Activated CD4-positive, alpha-beta memory T cell treated with anti-CD3 and anti-CD28 coated beads for 36 hours (primary cell): ENCODE measurements at regions not wholly inside any gene's neighbourhood (a gene's known extent, or its start where the extent isn't known, plus 50 kb on each side); places are given as distances from the start of the nearest gene placed in this dataset.
"Not testable (repeated sequence)": the region's sequence is repeated elsewhere in the genome, so short reads cannot be mapped to it uniquely, and the experiment has no call there.

ENCODE experiments used
- CTCF ChIA-PET: fragments of 350-600 bp; sonication (Branson Sonifier 250); formaldehyde crosslinking; loops from one replicate; lab custom pipeline; 2021; ENCODE audit warnings: antibody characterized with exemption, inconsistent platforms; lab: Charles Lee
- POLR2A ChIA-PET: fragments of 350-600 bp; sonication (Branson Sonifier 250); formaldehyde crosslinking; loops from one replicate; lab custom pipeline; 2021; ENCODE audit warnings: antibody characterized with exemption; lab: Charles Lee
- DNase-seq: peaks from one replicate; pipeline ENCODE4 v3.0.0-alpha.2; 2020
- H3K27ac Mint-ChIP-seq: one replicate; pipeline ENCODE4 v1.8.0; 2021; ENCODE audit warnings: mixed read lengths
- H3K27me3 Mint-ChIP-seq: one replicate; pipeline ENCODE4 v1.8.0; 2021; ENCODE audit warnings: mixed read lengths
- H3K36me3 Mint-ChIP-seq: one replicate; pipeline ENCODE4 v1.8.0; 2021; ENCODE audit warnings: mixed read lengths
- H3K4me1 Mint-ChIP-seq: one replicate; pipeline ENCODE4 v1.8.0; 2021; ENCODE audit warnings: low read depth, mixed read lengths
- H3K4me3 Mint-ChIP-seq: one replicate; pipeline ENCODE4 v1.8.0; 2021; ENCODE audit warnings: mild to moderate bottlenecking, mixed read lengths
- H3K9me3 Mint-ChIP-seq: one replicate; pipeline ENCODE4 v1.8.0; 2021; ENCODE audit warnings: mixed read lengths
- intact Hi-C: fragments of 100-400 bp; cut with micrococcal nuclease; formaldehyde crosslinking; loops from one replicate; pipeline ENCODE4 v1.15.1; 2023

DNA sequence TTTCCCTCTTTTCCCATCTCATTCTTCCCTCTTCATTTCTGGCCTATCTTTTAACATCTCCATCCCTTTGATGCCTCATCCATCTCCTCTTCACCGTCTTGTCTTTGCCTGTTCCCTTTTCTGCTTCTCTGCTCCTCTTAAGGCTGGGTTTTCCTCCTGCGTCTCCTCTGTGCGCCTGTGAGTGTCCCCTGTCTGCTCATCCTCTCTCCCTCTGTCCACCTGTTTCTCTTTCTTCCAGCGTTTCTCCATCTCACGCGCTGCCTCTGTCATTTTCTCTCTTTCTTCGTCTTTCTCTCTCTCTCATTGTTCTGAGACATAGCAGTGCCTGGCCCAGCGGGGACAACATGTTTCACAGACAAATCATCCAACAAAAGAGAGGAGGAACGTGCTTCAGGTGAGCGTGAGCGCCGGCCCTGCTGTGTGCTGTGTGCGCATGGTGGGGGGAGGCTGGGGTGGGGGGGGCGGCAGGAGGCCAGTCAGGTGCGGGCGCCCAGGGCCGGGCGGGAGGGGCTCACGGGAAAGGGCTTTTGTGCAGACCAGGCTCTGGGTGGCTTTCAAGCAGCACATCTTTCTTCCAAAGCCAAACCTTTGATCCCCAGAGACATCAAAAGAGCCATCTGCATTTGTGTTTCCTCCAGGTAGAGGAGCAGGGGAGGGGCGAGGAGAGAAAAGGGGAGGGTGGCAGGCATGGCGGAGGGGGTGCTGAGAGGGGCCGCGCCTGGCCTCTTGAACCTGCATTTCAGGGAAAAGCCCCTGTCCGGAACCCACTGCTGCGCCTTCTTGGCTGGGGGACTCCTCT is 121.3 kb downstream of the VEGFA start:
- Mint-ChIP-seq H3K36me3 (no peaks in the 10 kb centered on the region), H3K27me3 (peaks cover 24% of the 10 kb centered on the region), H3K4me1 (peaks cover 3% of the 10 kb centered on the region), H3K9me3 (no peaks in the 10 kb centered on the region), H3K27ac (no peak overlapping the region), H3K4me3 (no peak overlapping the region)
- intact Hi-C loops = no loop called here
- ChIA-PET CTCF (no interaction called here), POLR2A (interaction anchor here (0.7 kb wide), 1 partner anchor 221 kb away, joined by 3 read pairs; no protein-coding TSS in a partner anchor)
- DNase-seq = no peak

DNA sequence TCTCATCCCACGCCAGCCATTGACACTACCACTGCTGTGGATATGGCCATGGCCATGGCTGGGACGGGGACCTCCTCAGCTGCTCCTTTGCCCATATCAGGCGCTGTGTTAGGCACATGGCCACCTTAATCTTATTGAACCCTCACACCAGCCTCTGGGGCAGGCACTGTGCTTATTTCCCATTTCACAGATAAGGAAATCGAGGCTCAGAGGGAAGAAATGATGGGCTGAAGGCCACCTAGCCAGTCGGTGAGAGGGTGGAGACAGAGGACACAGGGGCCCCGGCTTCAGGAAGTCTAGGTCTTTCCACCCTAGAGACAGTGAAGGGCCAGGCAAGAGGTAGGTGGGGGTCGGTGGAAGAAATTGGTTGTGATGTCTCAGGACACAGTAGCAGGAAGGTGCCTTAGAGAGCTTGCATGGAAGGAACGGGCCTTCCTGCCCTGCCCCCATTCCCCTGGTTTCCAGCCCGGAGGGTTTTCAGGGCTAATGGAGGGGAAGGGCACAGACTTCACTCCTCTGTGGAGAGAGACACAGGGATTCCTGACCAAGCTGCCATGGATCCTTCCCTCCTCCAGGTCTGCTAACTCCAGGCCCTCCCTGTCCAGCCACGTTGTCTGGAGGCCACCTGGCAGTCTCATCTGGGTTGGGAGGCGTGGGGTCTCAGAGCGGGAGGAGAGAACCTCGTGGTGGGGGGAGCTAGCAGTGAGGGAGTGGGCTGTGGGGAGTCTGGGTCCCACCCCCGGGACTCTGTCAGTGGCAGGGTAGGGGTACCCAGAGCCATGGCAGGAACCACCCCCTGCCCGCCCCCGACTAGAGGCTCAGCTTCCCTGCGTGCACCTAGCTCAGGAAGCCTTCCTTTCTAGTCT is 120.4 kb downstream of the VEGFA start:
- CTCF ChIA-PET = no interaction called here

DNA sequence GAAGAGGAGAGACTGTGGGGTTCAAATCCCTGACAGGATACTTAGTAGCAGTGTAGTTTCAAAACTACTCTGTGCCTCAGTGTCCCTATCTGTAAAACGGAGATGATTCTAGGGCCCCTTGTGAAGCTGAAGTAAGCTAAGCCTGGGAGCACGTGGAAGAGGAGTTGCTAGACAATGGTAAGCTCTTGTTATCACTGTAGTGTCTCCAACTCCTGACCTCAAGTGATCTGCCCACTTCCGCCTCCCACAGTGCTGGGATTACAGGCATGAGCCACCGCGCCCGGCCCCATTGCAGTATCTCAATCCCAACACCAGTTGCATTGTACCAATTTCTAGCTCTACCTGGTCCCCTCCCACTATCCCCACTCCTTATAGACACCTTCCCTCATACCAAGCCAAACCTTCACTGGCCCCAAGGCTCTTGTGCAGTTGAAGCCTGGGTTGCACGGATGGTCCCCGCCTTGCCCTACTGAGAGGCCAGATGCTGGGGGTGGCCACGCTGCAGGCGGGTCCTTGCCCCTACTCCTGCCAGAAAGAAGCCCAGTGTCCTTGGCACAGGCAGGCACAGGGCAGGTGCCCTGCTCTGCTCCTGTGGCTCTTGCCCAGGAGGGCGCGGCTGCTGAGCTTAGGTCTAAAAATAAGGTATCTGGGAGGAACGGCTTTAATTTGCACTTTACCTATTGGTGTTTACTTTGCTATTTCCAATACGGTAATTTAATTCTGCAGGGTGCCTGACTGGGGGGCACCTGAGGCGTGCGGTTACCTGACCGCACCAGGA is 118.1 kb downstream of the VEGFA start:
- ChIA-PET POLR2A (no interaction called here), CTCF (no interaction called here)
- Mint-ChIP-seq H3K36me3 (no peaks in the 10 kb centered on the region), H3K9me3 (no peaks in the 10 kb centered on the region), H3K27me3 (peaks cover 24% of the 10 kb centered on the region), H3K4me3 (no peak overlapping the region), H3K27ac (no peak overlapping the region), H3K4me1 (peaks cover 3% of the 10 kb centered on the region)
- intact Hi-C loops = no loop called here
- no peak for DNase-seq

More for the DNA sequence above, 120.4 kb downstream of the VEGFA start:
- no peak for DNase-seq
- Mint-ChIP-seq H3K36me3 (no peaks in the 10 kb centered on the region), H3K27ac (no peak overlapping the region), H3K9me3 (no peaks in the 10 kb centered on the region), H3K4me1 (peaks cover 3% of the 10 kb centered on the region), H3K27me3 (peaks cover 25% of the 10 kb centered on the region), H3K4me3 (no peak overlapping the region)
- intact Hi-C loops = no loop called here
- POLR2A ChIA-PET = no interaction called here

DNA sequence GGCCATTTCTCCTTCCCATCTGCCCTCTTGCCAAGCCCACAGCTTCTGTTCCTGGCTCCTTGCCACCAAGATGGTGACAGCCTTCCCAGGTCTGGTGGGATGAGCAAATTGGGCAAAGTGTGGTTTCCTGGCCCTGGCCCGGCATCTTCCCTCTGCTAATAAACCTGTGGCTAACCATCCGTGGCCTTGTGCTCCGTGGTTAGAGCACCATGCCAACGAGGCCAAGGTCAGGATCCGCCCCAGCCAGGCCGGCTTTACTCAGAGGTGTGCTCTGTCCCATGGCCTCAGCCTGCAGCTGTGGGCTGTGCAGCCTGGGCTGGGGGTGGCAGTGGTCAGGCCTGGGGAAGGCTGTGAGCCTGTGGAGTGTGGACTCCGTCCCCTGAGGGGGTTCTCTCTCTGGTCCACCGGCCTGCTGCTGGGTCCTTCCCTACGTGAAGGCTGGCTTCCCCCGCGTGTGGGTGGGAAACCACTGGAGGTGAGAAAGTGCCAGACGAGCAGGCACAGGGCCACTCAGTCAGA is 117.4 kb downstream of the VEGFA start:
- Mint-ChIP-seq H3K4me3 (no peak overlapping the region), H3K27ac (no peak overlapping the region), H3K4me1 (peaks cover 3% of the 10 kb centered on the region), H3K27me3 (peaks cover 22% of the 10 kb centered on the region), H3K9me3 (no peaks in the 10 kb centered on the region), H3K36me3 (no peaks in the 10 kb centered on the region)
- intact Hi-C loops = no loop called here
- DNase-seq = no peak
- ChIA-PET POLR2A (no interaction called here), CTCF (no interaction called here)

DNA sequence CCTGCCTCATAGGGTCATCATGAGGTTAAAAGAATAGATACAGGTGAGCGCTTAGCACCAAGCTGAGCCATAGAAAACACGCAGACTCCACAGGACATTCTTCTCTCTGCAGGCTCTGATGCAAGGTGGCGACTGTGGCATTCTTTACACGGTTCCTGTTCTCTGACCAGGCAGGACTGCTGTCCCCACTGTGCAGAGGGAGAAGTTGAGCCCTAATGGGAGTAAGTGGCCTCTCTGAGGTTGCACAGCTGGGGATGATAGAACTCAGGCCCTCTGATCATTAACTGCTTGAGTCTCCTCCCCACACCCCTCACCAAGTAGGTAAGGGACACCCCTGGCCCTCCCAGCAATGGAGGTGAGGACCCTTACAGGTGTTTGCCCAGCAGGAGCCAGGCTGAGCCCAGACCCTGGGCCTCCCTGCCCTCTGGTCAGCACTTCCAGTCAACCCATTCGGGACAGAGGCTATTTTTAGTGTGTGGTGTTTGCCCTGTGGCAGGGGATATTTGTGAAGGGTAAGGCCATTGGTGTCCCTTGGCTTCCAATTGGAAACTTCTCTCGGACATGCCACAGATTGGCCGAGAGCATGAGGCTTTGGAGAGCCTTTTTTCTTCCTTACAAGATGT is 116.8 kb downstream of the VEGFA start:
- POLR2A ChIA-PET = no interaction called here
- H3K27me3 Mint-ChIP-seq = peaks cover 20% of the 10 kb centered on the region

DNA sequence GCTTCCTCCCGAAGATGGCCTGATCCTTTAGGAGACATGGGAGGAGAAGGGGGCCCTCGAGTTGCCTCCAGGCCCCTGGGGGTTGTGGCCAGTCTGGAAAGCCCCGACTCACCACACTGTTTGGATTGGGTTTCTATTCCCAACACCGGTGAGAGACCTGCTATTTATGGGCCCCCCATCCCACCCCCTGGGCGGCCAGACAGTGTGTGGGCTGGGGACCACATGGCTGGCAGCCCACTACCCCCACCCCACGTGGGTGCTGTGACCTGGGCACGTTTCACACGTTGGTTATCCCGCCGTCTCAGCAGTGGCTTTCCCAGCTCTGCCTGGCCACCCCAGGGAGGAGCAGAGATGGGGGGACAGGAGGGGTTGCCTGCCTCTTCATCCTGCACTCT is 116.1 kb downstream of the VEGFA start:
- Mint-ChIP-seq H3K27ac (no peak overlapping the region), H3K36me3 (no peaks in the 10 kb centered on the region), H3K9me3 (no peaks in the 10 kb centered on the region), H3K4me3 (no peak overlapping the region), H3K27me3 (peaks cover 18% of the 10 kb centered on the region), H3K4me1 (peaks cover 2% of the 10 kb centered on the region)
- CTCF ChIA-PET = no interaction called here
- intact Hi-C loops = no loop called here
- DNase-seq = no peak
- POLR2A ChIA-PET = no interaction called here

More for the DNA sequence above, 116.8 kb downstream of the VEGFA start:
- no peak for DNase-seq
- CTCF ChIA-PET = no interaction called here
- Mint-ChIP-seq H3K4me1 (peaks cover 3% of the 10 kb centered on the region), H3K4me3 (no peak overlapping the region), H3K27ac (no peak overlapping the region), H3K9me3 (no peaks in the 10 kb centered on the region), H3K36me3 (no peaks in the 10 kb centered on the region)
- intact Hi-C loops = no loop called here

DNA sequence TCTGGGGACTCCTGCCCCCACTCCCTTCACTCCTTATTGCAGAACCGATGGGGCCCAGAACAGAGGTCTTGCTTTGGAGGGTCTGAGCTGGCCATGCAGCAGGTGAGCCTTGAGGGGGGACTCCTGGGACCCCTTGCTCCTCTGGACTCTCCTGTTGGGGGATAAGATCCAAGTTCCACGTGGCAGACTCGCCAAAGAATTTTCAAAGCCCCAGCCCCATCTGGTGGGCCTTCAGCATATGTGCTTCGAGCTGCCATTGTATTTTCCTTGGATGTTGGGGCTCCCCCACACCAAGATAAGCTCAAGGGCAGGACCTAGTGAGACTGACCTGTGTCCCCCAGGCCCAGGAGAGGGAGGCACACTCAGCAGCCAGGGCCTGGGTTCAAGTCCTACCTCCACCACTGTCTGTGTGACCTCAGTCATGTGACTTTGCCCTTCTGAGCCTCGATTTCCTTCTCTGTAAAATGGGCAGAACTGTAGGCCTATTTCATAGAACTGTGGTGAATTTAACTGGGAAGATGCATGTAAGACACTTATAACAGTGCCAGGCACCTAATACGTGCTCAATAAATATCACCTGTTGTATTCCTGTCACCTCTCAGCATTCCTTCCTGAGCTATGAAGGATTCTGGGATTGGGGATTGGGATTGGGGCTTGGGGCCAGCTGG is 115.5 kb downstream of the VEGFA start:
- DNase-seq = no peak
- Mint-ChIP-seq H3K27me3 (peaks cover 16% of the 10 kb centered on the region), H3K27ac (no peak overlapping the region), H3K4me3 (no peak overlapping the region), H3K4me1 (no peaks in the 10 kb centered on the region), H3K9me3 (no peaks in the 10 kb centered on the region), H3K36me3 (no peaks in the 10 kb centered on the region)
- CTCF ChIA-PET = no interaction called here
- POLR2A ChIA-PET = no interaction called here
- intact Hi-C loops = no loop called here

DNA sequence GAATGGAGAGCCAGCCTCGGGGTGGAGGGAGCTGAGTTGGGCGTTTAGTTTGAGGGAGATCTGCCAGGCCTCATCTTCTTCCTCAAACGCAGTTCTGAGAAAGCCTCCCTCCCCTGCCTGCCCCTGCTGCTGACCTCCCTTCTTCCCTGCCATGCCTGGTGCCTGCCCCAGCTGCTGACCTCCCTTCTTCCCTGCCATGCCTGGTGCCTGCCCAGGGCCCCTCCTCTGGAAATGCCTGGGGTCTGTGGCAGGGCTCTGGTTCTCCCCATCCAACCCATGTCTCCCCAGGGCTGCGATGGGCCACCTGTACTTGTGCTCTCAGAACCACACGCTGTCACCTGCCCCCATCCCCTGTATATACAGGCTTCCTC is 114.6 kb downstream of the VEGFA start:
- POLR2A ChIA-PET = no interaction called here
- CTCF ChIA-PET = no interaction called here
- DNase-seq = no peak
- Mint-ChIP-seq H3K36me3 (no peaks in the 10 kb centered on the region), H3K4me3 (no peak overlapping the region), H3K27me3 (peaks cover 11% of the 10 kb centered on the region), H3K9me3 (no peaks in the 10 kb centered on the region), H3K27ac (no peak overlapping the region), H3K4me1 (no peaks in the 10 kb centered on the region)
- intact Hi-C loops = no loop called here

DNA sequence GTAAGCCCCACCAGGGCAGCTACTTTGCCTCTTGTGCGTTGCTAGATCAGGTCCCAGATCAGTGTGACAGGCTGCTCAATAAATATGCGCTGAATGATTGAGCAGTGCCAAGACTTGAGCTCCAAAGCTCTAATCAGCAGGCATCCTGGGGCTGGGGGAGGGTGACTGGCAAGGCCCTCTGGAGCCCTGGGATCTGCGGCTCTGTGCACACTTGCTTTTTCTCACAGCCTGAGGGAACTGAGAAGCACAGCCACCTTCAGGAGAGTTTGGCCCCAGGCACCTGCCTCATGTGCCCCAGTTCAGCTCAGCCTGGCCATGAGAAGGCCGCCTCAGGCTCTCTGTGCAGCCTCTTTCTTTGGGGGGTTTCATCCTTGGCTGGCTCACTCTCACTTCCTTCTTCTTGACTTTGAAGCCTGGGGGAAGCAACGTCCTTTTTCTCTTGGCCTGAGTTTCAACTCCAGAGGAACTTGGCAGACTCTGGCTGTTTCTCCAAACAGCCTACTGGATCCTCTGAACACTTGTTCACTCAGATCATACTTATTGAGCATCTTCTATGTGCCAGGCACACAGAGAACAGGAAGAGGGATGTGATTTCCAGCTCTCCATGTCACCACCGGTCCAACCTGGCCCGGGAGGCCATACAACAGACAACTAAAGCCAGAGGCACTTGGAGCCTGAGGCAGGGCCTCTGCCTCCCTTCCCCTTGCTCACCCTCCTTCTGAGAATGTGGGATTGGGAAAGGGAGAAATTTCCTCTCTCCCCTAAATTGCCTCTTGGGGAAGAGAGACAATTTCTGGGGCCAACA is 114.0 kb downstream of the VEGFA start:
- Mint-ChIP-seq H3K9me3 (no peaks in the 10 kb centered on the region), H3K36me3 (no peaks in the 10 kb centered on the region), H3K27me3 (peaks cover 9% of the 10 kb centered on the region), H3K27ac (no peak overlapping the region), H3K4me3 (no peak overlapping the region), H3K4me1 (no peaks in the 10 kb centered on the region)
- no peak for DNase-seq
- POLR2A ChIA-PET = no interaction called here
- intact Hi-C loops = no loop called here
- CTCF ChIA-PET = no interaction called here

DNA sequence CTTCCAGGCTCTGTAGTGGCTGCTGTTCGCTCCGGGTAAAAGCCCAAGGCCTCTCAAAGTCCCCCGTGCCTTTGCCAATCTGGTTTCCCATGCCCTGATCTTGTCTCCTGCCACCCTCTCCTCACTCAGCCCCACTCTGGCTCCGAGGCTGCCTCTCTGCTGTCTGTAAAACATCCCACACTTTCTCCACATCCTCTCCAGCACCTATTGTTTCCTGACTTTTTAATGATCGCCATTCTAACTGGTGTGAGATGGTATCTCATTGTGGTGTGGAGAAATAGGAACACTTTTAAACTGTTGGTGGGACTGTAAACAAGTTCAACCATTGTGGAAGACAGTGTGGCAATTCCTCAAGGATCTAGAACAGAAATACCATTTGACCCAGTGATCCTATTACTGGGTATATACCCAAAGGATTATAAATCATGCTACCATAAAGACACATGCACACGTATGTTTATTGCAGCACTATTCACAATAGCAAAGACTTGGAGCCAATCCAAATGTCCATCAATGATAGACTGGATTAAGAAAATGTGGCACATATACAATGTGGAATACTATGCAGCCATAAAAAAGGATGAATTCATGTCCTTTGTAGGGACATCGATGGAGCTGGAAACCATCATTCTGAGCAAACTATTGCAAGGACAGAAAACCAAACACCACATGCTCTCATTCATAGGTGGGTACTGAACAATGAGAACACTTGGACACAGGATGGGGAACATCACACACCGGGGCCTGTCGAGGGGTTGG is 112.9 kb downstream of the VEGFA start:
- intact Hi-C loops, H3K27ac Mint-ChIP-seq, DNase-seq, CTCF ChIA-PET, H3K9me3 Mint-ChIP-seq, H3K4me3 Mint-ChIP-seq, H3K36me3 Mint-ChIP-seq, H3K4me1 Mint-ChIP-seq, H3K27me3 Mint-ChIP-seq, POLR2A ChIA-PET: not testable (repeated sequence)
